ENCODE measurements at regions not wholly inside any gene's neighbourhood (a gene's known extent, or its start where the extent isn't known, plus 50 kb on each side); places are given as distances from the start of the nearest gene placed in this dataset.

GRCh38 chr2:6064757-6065156 is 372.6 kb downstream of the SOX11 start:
- Mint-ChIP-seq H3K27ac (no peak overlapping the region), H3K9me3 (ENCODE audit: low read depth) (peaks cover 10% of the 10 kb centered on the region), H3K4me3 (no peak overlapping the region), H3K4me1 (ENCODE audit: low read depth) (no peaks in the 10 kb centered on the region), H3K27me3 (no peaks in the 10 kb centered on the region), H3K36me3 (no peaks in the 10 kb centered on the region)

- H3K36me3 Mint-ChIP-seq, result no peaks in the 10 kb centered on the region
- H3K27ac Mint-ChIP-seq, result no peak overlapping the region
- H3K27me3 Mint-ChIP-seq, result no peaks in the 10 kb centered on the region
- no peaks in the 10 kb centered on the region for H3K4me1 Mint-ChIP-seq (ENCODE audit: low read depth)
- peaks cover 3% of the 10 kb centered on the region for H3K9me3 Mint-ChIP-seq (ENCODE audit: low read depth)
- H3K4me3 Mint-ChIP-seq, result no peak overlapping the region
Measured at GRCh38 chr2:6065703-6066102, 373.5 kb downstream of the SOX11 start.

DNA sequence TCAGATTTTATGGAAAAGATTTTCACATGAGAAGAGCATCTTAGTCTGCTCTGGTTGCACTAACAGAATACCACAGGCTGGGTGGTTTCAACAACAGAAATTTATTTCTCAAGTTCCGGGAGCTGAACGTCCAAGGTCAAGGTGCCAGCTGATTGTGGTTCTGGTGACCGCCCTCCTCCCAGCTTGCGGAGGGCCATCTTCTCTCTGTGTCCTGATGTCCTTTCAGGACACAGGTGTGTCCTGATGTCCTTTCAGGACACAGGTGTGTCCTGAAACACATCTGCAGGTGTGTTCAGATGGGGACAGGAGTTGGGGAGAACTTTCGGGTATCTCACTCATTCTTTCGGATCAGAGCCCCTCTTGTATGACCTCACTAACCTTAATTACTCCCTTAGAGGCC is 374.9 kb downstream of the SOX11 start:
- Mint-ChIP-seq H3K4me1 (ENCODE audit: low read depth) (no peaks in the 10 kb centered on the region), H3K9me3 (ENCODE audit: low read depth) (no peaks in the 10 kb centered on the region), H3K27me3 (no peaks in the 10 kb centered on the region), H3K4me3 (no peak overlapping the region), H3K27ac (no peak overlapping the region), H3K36me3 (no peaks in the 10 kb centered on the region)

DNA sequence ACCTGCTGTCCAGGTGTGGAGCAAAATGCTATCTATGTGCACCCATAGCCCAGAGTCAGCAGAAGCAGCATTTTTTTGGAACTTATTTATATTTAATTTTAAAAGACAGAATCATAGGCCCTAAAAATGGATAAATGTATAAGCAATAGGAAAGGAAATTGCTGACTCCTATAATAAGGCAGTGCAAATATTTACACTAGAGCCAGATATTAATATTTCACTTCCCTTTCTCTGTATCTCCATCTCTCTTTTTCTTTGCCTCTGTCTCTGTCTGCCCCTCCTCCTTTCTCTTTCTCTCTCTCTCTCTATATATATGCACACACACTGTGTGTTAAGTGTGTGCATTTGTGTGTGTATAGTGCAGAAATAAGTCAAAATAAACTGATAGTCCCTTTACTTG is 375.6 kb downstream of the SOX11 start:
- no peaks in the 10 kb centered on the region for H3K4me1 Mint-ChIP-seq (ENCODE audit: low read depth)
- no peak overlapping the region for H3K4me3 Mint-ChIP-seq
- H3K27ac Mint-ChIP-seq, result no peak overlapping the region
- no peaks in the 10 kb centered on the region for H3K36me3 Mint-ChIP-seq
- no peaks in the 10 kb centered on the region for H3K9me3 Mint-ChIP-seq (ENCODE audit: low read depth)
- no peaks in the 10 kb centered on the region for H3K27me3 Mint-ChIP-seq

DNA sequence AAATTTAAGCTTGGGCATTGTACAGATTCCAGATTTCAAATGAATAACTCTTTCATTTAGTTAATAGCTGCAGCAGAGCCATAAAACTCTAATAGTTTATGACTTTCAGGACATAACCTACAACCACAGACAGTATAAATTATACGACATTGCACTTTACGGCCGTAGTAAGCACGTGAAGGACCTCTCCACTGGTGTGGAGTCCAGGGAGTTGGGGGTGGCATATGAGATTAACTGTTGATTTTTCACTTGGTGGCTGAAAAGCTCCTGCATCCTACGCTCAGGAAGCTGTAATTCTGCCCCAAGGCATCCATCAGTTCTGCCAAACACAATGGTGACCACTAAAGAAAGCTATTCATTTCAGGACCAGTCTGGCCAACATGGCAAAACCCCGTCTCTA is 376.2 kb downstream of the SOX11 start:
- no peak overlapping the region for H3K4me3 Mint-ChIP-seq
- no peaks in the 10 kb centered on the region for H3K4me1 Mint-ChIP-seq (ENCODE audit: low read depth)
- H3K27ac Mint-ChIP-seq, result no peak overlapping the region
- no peaks in the 10 kb centered on the region for H3K36me3 Mint-ChIP-seq
- no peaks in the 10 kb centered on the region for H3K9me3 Mint-ChIP-seq (ENCODE audit: low read depth)
- no peaks in the 10 kb centered on the region for H3K27me3 Mint-ChIP-seq

- H3K27me3 Mint-ChIP-seq, result no peaks in the 10 kb centered on the region
- H3K9me3 Mint-ChIP-seq (ENCODE audit: low read depth), result no peaks in the 10 kb centered on the region
- H3K27ac Mint-ChIP-seq, result no peak overlapping the region
- H3K36me3 Mint-ChIP-seq, result no peaks in the 10 kb centered on the region
- no peak overlapping the region for H3K4me3 Mint-ChIP-seq
- no peaks in the 10 kb centered on the region for H3K4me1 Mint-ChIP-seq (ENCODE audit: low read depth)
Measured at GRCh38 chr2:6069381-6069780, 377.2 kb downstream of the SOX11 start.

GRCh38 chr2:6071519-6071918 is 379.3 kb downstream of the SOX11 start:
- Mint-ChIP-seq H3K27ac (no peak overlapping the region), H3K4me3 (no peak overlapping the region), H3K27me3 (no peaks in the 10 kb centered on the region), H3K4me1 (ENCODE audit: low read depth) (no peaks in the 10 kb centered on the region), H3K9me3 (ENCODE audit: low read depth) (no peaks in the 10 kb centered on the region), H3K36me3 (no peaks in the 10 kb centered on the region)

DNA sequence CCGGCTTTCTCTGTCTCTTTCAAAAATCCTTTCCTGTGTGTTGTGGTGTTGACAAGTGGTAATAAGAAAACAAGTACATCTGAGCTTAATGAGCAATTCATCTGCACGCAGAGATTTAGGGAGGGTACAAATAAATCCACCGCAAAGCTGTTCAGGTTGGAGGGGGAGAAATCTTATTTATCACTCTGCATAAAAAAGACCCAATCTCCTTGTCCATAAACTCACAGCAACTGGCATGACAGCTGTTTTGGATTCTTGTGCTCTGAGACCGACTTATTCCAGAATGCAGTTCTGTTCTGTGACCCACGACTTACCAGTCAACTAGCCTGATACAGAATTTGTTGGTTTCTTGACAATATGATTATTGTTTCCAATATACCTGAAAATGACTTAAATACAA is 380.1 kb downstream of the SOX11 start:
- no peak overlapping the region for H3K27ac Mint-ChIP-seq
- H3K4me3 Mint-ChIP-seq, result no peak overlapping the region
- no peaks in the 10 kb centered on the region for H3K9me3 Mint-ChIP-seq (ENCODE audit: low read depth)
- H3K36me3 Mint-ChIP-seq, result no peaks in the 10 kb centered on the region
- no peaks in the 10 kb centered on the region for H3K27me3 Mint-ChIP-seq
- H3K4me1 Mint-ChIP-seq (ENCODE audit: low read depth), result no peaks in the 10 kb centered on the region

- no peaks in the 10 kb centered on the region for H3K4me1 Mint-ChIP-seq (ENCODE audit: low read depth)
- no peak overlapping the region for H3K27ac Mint-ChIP-seq
- no peak overlapping the region for H3K4me3 Mint-ChIP-seq
- no peaks in the 10 kb centered on the region for H3K9me3 Mint-ChIP-seq (ENCODE audit: low read depth)
- no peaks in the 10 kb centered on the region for H3K27me3 Mint-ChIP-seq
- no peaks in the 10 kb centered on the region for H3K36me3 Mint-ChIP-seq
Measured at GRCh38 chr2:6072768-6073167, 380.6 kb downstream of the SOX11 start.

DNA sequence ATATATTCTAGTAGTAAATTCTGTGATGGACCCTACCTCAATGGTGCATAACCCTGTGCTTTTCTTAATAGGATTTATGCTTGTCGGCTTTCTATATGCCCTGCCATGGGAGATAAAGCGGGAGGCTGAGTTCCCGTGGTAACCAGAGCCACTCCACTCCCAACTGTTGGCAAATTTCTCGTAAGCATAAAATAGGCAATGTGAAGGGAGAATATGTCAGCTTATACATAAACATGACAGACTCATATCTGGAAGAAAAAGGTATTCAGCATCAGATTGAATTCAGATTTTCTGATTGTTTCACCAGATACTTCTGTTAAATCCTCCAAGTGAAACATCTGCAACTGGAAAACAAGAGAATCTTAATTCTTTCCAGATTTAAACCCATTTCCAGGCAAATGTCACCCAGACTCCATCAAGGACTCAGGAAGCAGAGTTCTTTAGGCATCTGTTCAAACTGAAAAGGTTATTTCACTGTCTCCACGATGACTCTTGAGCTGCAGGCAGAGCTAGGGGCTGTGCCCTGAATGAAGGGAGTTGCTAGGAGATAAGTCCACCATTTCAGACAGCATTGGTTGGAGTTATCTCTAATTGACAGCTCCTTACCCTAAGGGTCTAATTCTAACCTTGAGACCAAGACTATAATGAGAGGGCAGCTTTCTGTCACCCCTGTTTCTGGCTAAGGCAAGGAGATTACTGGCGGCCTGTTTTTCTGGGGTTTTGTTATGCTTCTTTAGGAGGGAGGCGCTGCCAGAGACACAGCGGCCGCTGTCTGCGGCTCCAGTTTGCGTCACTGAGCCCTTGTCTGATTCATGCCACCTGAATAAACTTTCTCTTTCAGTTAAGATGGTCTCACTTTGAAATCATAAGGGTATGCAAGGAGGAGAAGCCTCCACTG is 381.3 kb downstream of the SOX11 start:
- Mint-ChIP-seq H3K4me1 (ENCODE audit: low read depth) (no peaks in the 10 kb centered on the region), H3K9me3 (ENCODE audit: low read depth) (no peaks in the 10 kb centered on the region), H3K27me3 (no peaks in the 10 kb centered on the region), H3K36me3 (no peaks in the 10 kb centered on the region), H3K27ac (no peak overlapping the region), H3K4me3 (no peak overlapping the region)

DNA sequence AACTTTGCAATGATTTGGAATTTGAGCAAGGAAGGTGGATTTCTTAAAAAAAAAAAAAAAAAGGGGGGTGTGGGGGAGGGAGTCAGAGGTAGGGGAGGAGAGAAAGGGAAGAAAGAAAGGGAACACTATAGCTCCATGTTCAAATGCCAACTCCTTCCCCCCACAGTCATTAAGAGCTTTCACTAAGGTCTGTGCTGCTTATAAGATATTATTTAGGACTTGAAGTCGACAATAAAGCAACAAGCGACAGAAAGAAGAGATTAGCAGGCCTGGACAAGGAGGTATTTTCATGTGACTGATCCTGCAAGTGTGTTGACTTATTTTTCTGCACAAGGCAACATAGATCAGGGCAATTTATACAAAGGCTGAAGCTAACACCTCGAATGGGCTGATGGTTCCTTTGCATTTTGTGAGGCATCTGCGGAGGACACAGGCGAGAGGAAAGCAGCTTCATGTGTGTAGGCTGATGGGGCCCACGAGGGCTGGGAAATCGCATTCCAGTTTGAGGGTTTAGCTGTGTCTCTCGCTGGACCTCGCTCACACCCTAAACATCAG is 382.0 kb downstream of the SOX11 start:
- H3K36me3 Mint-ChIP-seq, result no peaks in the 10 kb centered on the region

GRCh38 chr2:6077585-6077984 is 385.4 kb downstream of the SOX11 start:
- Mint-ChIP-seq H3K4me1 (ENCODE audit: low read depth) (no peaks in the 10 kb centered on the region), H3K36me3 (no peaks in the 10 kb centered on the region), H3K27me3 (peaks cover 3% of the 10 kb centered on the region), H3K4me3 (no peak overlapping the region), H3K9me3 (ENCODE audit: low read depth) (no peaks in the 10 kb centered on the region), H3K27ac (no peak overlapping the region)

More for the DNA sequence above, 382.0 kb downstream of the SOX11 start:
- no peak overlapping the region for H3K27ac Mint-ChIP-seq
- H3K27me3 Mint-ChIP-seq, result no peaks in the 10 kb centered on the region
- H3K4me1 Mint-ChIP-seq (ENCODE audit: low read depth), result no peaks in the 10 kb centered on the region
- no peaks in the 10 kb centered on the region for H3K9me3 Mint-ChIP-seq (ENCODE audit: low read depth)
- H3K4me3 Mint-ChIP-seq, result no peak overlapping the region

DNA sequence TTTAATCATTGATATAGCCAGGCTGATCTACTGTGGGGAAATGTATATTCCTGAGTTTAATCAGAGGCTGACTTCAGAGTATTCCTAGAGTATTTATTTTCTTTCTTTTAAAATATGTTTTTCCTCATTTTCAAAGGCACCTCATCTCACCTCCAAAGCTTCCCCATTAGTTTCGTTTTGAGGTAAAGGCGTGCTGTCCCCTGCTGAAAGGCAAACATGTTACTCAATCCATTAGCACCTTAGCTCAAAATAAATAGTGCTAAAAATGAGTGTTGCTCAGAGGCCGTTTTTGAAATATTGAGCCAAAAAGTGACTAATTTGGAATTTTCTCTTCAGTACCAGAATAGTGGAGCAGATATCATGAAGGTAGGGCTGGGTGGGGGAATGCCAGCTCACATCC is 386.2 kb downstream of the SOX11 start:
- no peaks in the 10 kb centered on the region for H3K9me3 Mint-ChIP-seq (ENCODE audit: low read depth)
- H3K27me3 Mint-ChIP-seq, result peaks cover 3% of the 10 kb centered on the region
- H3K36me3 Mint-ChIP-seq, result no peaks in the 10 kb centered on the region
- H3K27ac Mint-ChIP-seq, result no peak overlapping the region
- no peak overlapping the region for H3K4me3 Mint-ChIP-seq
- H3K4me1 Mint-ChIP-seq (ENCODE audit: low read depth), result no peaks in the 10 kb centered on the region

DNA sequence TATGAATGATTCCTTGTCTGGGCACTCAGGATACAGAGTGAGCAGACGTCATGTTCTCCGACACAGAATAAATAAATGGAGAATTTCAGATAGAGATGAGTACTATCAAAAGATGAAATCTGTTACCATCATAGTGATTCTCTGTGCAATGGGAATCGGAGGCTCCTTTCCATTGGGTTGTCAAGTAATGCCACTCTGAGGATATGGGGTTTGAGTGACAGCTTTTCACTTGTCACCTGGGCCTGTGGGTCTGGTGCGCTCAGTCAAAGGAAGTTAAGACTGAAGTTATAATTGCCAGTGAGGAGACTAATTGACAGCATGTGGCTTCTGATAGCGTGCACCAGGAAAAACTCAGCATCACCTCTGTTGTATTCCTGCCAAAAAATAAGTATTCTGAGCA is 387.2 kb downstream of the SOX11 start:
- Mint-ChIP-seq H3K4me3 (no peak overlapping the region), H3K27me3 (peaks cover 3% of the 10 kb centered on the region), H3K27ac (no peak overlapping the region), H3K36me3 (no peaks in the 10 kb centered on the region), H3K4me1 (ENCODE audit: low read depth) (no peaks in the 10 kb centered on the region), H3K9me3 (ENCODE audit: low read depth) (no peaks in the 10 kb centered on the region)

- H3K27ac Mint-ChIP-seq, result no peak overlapping the region
- no peaks in the 10 kb centered on the region for H3K4me1 Mint-ChIP-seq (ENCODE audit: low read depth)
- no peaks in the 10 kb centered on the region for H3K36me3 Mint-ChIP-seq
- peaks cover 3% of the 10 kb centered on the region for H3K27me3 Mint-ChIP-seq
- no peak overlapping the region for H3K4me3 Mint-ChIP-seq
- H3K9me3 Mint-ChIP-seq (ENCODE audit: low read depth), result no peaks in the 10 kb centered on the region
Measured at GRCh38 chr2:6080932-6081753, 389.0 kb downstream of the SOX11 start.

All from activated naive CD8-positive, alpha-beta T cell (primary cell).